ENCODE measurements at regions not wholly inside any gene's neighbourhood (a gene's known extent, or its start where the extent isn't known, plus 50 kb on each side); places are given as distances from the start of the nearest gene placed in this dataset.

GRCh38 chr5:124923131-124923530 is 176.7 kb upstream of the ZNF608 start (continued):
- no peak for TF ChIP-seq MLLT1 (IDR thresholded peaks at IDR 0.05)
- no peak for TF ChIP-seq BMI1 (IDR thresholded peaks at IDR 0.05; ENCODE audit: borderline replicate concordance)
- no peak for TF ChIP-seq SMAD5 (IDR thresholded peaks at IDR 0.05; ENCODE audit: low read depth)
- no peak for TF ChIP-seq E4F1 (IDR thresholded peaks at IDR 0.05; ENCODE audit: borderline replicate concordance, partially characterized antibody)
- no peak for TF ChIP-seq POLR2A (IDR thresholded peaks at IDR 0.05; ENCODE audit: low read depth, low read length)
- no peak for TF ChIP-seq NR2C2 (IDR thresholded peaks at IDR 0.05; ENCODE audit: borderline replicate concordance, control insufficient read depth, insufficient read length, low read depth)
- no peak for TF ChIP-seq RFX5 (IDR thresholded peaks at IDR 0.05; ENCODE audit: low read depth, low read length)
- peak; percentile 33 for TF ChIP-seq MEF2B (IDR thresholded peaks at IDR 0.05; ENCODE audit: partially characterized antibody, poor library complexity, severe bottlenecking)
- peak; percentile 53 to 81; a peak in 3 of 4 replicates for TF ChIP-seq BHLHE40 (IDR thresholded peaks at IDR 0.05; ENCODE audit: borderline replicate concordance in 1 of 2, low read depth in 2 of 2, low read length in 1 of 2)
- TF ChIP-seq KLF5 (IDR thresholded peaks at IDR 0.05; ENCODE audit: partially characterized antibody), result no peak
- peak; percentile 57 for TF ChIP-seq RAD51 (IDR thresholded peaks at IDR 0.05)
- no peak for TF ChIP-seq SIX5 (IDR thresholded peaks at IDR 0.05; ENCODE audit: low read depth, low read length, severe bottlenecking)
- 0 out of 2 replicates have a peak, but pooled peaks have one; percentile 27 for TF ChIP-seq ZNF687 (IDR thresholded peaks at IDR 0.05)
- TF ChIP-seq GABPA (IDR thresholded peaks at IDR 0.05; ENCODE audit: low read depth), result no peak
- no peak for TF ChIP-seq CREM (IDR thresholded peaks at IDR 0.05; ENCODE audit: low read depth)

Measured in GM12878 (cell line).